GM19023 (cell line): ENCODE measurements at regions not wholly inside any gene's neighbourhood (a gene's known extent, or its start where the extent isn't known, plus 50 kb on each side); places are given as distances from the start of the nearest gene placed in this dataset.

Source experiments
- ATAC-seq: cut with Tn5 transposase; IDR thresholded peaks from one replicate; pipeline ENCODE4 v1.9.1; 2021; ENCODE audit warnings: mild to moderate bottlenecking, moderate library complexity; ENCODE audit not compliant: unreplicated experiment

GRCh38 chr5:68447136-68447929 lies 231.8 kb downstream of the PIK3R1 start:
- ATAC-seq: no peak

GRCh38 chr5:68449380-68449779 lies 233.8 kb downstream of the PIK3R1 start:
- ATAC-seq: no peak

DNA sequence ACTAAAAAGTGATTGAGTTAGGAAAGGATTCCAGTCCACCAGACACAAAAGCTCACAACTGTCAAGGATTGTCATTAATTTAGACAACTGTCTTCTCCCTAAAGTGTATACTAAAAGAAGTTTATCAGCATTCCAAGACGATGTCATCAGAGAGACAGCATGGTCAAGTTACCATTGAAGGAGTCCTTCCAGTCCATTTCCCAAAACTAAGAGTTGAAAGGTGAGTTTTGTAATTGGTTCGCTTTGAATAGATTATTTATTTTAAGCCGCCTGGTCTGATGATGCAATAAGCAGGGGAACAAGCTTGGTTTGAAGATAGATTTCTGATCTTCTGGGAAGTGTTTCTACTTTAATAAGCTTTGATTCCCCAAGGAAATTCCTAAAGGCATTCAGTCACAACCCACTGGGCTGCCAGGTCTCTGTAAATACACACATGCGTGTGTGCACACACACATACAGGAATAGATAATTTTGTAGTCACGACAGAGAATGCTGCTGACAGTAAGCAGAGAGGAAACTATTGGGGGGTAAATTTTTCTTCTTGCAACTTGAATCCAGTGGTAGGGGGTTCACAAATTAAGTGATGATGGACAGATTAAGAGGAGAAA lies 234.8 kb downstream of the PIK3R1 start:
- no peak for ATAC-seq

DNA sequence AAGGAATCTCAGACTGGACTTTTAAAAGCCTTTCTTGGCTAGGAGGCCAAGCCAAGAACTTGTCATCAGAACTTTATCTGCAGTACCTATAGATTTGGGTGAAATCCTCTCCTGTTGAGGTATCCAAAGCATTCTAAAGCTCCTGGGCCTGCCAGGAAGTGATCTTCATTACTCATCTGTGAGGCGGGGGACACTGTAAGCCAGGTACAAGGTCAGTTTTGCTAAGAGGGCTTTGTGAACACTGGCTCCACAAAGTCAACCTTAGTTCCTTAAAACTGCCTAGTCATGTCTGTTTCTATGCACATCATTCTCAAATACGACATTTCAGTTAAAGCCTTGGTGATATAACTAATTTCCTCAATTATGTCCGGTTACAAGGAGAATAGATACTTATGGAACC lies 236.7 kb downstream of the PIK3R1 start:
- no peak for ATAC-seq

DNA sequence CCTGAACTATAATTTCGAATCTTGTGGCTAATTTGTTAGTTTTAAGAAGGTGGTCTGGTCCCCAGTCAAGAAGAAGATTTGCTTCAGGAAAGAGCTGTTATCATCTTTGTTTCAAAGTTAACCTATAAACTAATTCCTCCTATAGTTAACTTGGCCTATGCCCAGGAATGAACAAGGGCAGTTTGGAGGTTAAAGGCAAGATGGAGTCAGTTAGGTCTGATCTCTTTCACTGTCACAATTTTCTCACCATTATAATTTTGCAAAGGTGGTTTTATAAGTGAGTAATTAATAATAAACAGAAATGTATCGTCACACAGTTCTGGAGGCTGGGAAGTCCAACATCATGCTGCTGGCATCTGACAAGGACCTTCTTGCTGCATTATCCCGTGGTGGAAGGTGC lies 238.6 kb downstream of the PIK3R1 start:
- no peak for ATAC-seq

- ATAC-seq: no peak
These were observed 239.2 kb downstream of the PIK3R1 start for GRCh38 chr5:68454766-68455165.

DNA sequence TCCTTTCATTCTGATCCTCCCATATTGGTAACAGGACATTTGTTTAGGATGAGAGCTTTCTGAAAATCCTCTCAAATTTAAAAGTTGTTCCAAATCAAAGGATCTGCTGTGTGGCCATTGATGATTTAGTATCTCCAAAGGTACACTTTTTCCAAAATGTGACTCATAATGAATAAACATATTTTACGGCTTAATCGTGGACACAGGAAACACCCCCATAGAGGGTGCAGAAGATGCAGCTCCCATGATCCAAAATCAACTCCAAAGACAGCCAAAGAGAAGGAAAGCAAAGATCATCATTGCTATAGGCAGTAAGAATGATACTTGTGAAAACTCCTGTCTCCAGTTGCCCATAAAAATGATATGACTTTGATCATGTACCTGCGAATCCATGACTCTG lies 239.7 kb downstream of the PIK3R1 start:
- ATAC-seq: no peak

GRCh38 chr5:68456756-68457217 lies 241.2 kb downstream of the PIK3R1 start:
- ATAC-seq: no peak

- no peak for ATAC-seq
These were observed 241.7 kb downstream of the PIK3R1 start for GRCh38 chr5:68457285-68457684.

DNA sequence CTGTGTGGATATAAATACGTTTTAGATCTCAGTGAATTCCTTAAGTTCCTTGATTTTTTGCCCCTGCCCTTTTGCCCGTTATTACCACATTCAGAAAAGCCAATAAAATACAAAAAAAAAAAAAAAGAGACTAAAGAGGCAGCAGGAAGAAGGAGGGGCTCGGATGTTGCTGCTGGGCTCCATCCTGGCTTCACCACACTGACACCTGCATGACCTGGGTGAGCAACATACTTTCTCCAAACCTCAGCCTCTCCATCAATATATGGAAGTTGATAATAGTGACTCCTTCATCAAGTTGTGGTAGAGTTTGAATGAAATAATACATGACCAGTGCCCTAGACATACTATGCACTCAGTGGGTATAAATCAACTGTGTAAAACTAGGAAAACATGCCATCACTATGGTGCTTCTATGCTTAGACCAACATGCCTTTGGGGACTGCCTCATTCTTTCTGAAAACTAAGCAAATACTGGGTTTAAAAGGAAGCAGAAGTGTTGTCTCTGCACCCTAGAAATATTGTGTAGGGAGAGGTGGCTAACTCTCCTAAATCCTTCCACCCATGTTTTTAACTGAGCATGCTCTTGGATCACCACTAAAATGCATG lies 243.0 kb downstream of the PIK3R1 start:
- no peak for ATAC-seq

- ATAC-seq: no peak
These were observed 243.7 kb downstream of the PIK3R1 start for GRCh38 chr5:68459093-68459809.

DNA sequence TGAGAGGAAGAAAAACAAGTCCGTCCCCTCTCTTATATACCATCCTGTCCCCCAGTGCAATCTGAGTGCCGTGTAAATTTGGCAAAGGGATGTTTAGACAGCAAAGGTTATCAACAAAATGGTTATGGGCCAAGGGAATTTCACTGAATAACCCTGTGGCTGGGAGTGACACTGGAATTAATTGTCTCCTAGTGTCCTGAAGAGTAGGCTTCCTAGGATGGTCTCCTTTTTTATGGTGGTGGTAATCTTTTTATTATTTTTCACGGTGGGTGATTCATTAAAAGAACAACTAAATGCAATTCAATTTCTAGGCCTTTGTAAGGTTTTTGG lies 244.2 kb downstream of the PIK3R1 start:
- ATAC-seq: no peak

DNA sequence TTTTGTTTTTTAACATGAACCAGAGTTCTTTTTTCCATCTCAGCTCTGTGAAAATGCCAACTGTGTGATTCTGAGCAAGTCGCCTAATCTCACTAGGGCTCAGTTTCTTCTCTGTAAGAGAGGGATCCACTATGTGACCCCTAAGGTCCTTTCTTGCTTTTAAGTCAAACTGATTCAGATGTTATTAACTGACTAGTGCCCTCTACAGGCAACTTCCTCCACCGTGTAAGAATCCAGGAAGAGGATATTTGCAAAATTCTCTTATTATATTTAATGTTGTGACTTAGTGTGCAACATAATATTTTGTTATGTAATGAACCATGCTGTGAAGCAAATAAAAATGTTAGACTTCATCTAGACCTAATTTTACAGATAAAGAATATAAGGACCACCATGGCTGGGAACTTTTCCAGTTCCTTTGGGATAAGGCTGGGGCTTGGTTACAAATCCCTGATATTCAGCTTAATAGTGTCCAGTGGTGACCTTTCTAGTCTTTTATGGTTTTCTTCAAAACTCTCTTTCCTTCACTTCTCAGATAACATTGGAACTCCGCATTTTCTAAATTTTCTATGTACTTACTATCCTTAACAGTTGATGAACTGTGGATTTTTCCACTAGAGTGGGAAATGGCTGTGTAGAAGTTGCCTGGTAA lies 244.7 kb downstream of the PIK3R1 start:
- ATAC-seq: no peak

GRCh38 chr5:68463606-68464005 lies 248.1 kb downstream of the PIK3R1 start:
- no peak for ATAC-seq

- peak; percentile 61 for ATAC-seq
These were observed 248.9 kb downstream of the PIK3R1 start for GRCh38 chr5:68464424-68464823.

DNA sequence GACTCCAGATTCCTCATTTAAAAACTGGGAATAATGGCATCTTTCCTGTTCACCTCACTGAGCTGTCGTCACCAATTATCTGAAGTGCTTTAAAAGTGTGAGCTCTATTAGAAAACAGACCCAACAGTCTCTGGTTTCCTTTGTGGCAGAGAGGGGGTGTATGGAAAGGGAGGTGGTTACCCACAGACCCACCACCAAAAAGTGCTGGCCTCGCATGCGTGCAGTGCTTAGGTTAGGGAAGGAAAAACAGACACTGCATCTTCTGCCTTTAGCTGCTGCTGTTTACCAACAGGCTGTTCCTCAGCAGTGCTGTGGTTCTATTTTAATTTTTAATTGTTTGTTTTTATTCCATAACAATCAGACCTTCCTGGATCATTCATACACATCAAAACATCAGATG lies 249.6 kb downstream of the PIK3R1 start:
- no peak for ATAC-seq

DNA sequence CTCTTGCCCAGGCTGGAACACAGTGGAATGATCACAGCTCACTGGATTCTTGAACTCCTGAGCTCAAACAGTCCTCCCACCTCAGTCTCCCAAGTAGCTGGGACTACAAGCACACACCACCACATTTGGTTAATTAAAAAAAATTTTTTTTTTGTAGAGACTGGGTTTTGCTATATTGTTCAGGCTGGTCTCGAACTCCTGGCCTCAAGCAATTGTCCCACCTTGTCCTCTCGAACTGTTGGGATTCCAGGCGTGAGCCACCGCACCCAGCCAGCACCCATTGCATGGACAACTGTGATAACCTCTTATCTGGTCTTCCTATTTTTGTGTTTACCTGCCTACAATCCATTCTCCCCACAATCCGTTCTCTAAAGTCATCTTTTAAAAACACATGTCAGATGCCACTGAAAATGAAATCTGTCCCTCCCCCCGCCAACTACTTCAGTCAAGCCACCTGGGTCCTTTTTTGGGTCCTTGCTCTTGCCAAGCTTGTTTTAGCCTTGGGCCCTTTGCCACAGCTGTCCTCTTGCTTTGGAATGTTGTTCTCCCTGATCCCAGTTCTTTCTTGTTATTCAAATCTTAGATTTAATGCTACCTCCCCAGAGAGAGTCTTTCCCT lies 250.5 kb downstream of the PIK3R1 start:
- no peak for ATAC-seq

DNA sequence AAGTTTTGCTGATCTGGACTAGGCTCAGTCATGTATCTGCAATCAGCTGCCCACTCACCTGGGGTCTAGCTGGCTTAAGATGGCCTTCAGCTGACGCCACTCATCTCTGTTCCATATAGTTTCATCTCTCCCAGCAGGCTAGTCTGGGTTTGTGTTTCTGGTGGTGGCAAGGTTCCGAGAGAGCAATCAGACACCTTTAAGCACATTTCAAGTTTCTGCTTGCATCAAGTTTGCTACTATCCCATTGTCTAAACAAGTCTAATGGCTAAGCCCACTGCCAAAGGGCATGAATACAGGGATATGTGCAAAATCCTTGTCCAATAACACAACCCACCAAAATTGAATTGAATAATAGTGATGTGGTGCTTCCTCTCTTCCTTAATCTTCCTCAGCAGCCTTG lies 251.7 kb downstream of the PIK3R1 start:
- ATAC-seq: no peak

- no peak for ATAC-seq
These were observed 252.2 kb downstream of the PIK3R1 start for GRCh38 chr5:68467794-68468193.

DNA sequence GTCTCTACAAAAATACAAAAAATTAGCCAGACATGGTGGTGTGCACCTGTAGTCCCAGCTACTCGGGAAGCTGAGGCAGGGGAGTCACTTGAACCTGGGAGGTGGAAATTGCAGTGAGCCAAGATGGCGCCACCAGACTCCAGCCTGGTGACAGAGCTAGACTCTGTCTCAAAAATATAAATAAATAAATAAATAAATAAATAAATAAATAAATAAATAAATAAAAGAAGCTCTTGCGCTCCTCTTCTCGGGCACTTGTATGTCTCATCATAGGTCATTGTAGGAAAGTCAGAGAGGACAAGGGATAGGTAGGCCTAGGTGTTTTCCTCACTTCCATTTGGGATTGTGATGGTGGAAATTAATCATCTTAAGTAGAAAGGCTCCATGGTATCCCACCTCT lies 252.8 kb downstream of the PIK3R1 start:
- no peak for ATAC-seq
